ACC112 (cell line): ENCODE measurements at regions not wholly inside any gene's neighbourhood (a gene's known extent, or its start where the extent isn't known, plus 50 kb on each side); places are given as distances from the start of the nearest gene placed in this dataset.
"Not testable (repeated sequence)": the region's sequence is repeated elsewhere in the genome, so short reads cannot be mapped to it uniquely, and the experiment has no call there.

Experiments used
- H2AFZ ChIP-seq: fragments of 200-600 bp; sonication (generic); one replicate; pipeline ENCODE4 v1.6.0; 2017; ENCODE audit warnings: antibody characterized with exemption, low read length; ENCODE audit not compliant: unreplicated experiment
- H3K27ac ChIP-seq: fragments of 200-600 bp; sonication (generic); 2 replicates; pipeline ENCODE4 v1.5.1; 2014; ENCODE audit warnings: low read depth, mild to moderate bottlenecking, antibody characterized with exemption, low read length, moderate library complexity
- H3K27me3 ChIP-seq: fragments of 200-600 bp; sonication (generic); 2 replicates; pipeline ENCODE4 v1.6.1; 2014; ENCODE audit warnings: mild to moderate bottlenecking, antibody characterized with exemption, low read length, moderate library complexity, mixed read lengths; ENCODE audit not compliant: insufficient read depth
- H3K36me3 ChIP-seq: fragments of 200-600 bp; sonication (generic); 2 replicates; pipeline ENCODE4 v1.6.1; 2016; ENCODE audit warnings: mild to moderate bottlenecking, antibody characterized with exemption, low read length, moderate library complexity, mixed read lengths; ENCODE audit not compliant: insufficient read depth
- H3K4me1 ChIP-seq: fragments of 200-600 bp; sonication (generic); one replicate; pipeline ENCODE4 v1.6.1; 2016; ENCODE audit warnings: low read length, mixed read lengths; ENCODE audit not compliant: insufficient read depth, unreplicated experiment, control insufficient read depth
- H3K4me3 ChIP-seq: fragments of 200-600 bp; sonication (generic); 2 replicates; pipeline ENCODE4 v1.5.1; 2014; ENCODE audit warnings: mild to moderate bottlenecking, low read depth, low read length
- H3K79me2 ChIP-seq: fragments of 200-600 bp; sonication (generic); one replicate; pipeline ENCODE4 v1.6.0; 2016; ENCODE audit warnings: low read length; ENCODE audit not compliant: control insufficient read depth, unreplicated experiment, insufficient read depth

GRCh38 chr3:26108846-26109489 is 319.1 kb downstream of the OXSM start:
- H3K36me3 ChIP-seq, result no peaks in the 10 kb centered on the region
- H3K4me3 ChIP-seq, result no peak overlapping the region
- H3K27me3 ChIP-seq, result no peaks in the 10 kb centered on the region
- no peaks in the 10 kb centered on the region for H3K4me1 ChIP-seq
- H3K79me2 ChIP-seq, result no peaks in the 10 kb centered on the region
- H2AFZ ChIP-seq, result no peak overlapping the region
- no peak overlapping the region for H3K27ac ChIP-seq

GRCh38 chr3:26114851-26115250 is 325.0 kb downstream of the OXSM start:
- no peaks in the 10 kb centered on the region for H3K27me3 ChIP-seq
- no peak overlapping the region for H3K27ac ChIP-seq

GRCh38 chr3:26118165-26118564 is 328.3 kb downstream of the OXSM start:
- Histone ChIP-seq H3K27me3 (no peaks in the 10 kb centered on the region), H3K79me2 (no peaks in the 10 kb centered on the region), H3K36me3 (no peaks in the 10 kb centered on the region), H3K4me1 (no peaks in the 10 kb centered on the region), H3K4me3 (no peak overlapping the region), H3K27ac (no peak overlapping the region), H2AFZ (no peak overlapping the region)

More at GRCh38 chr3:26114851-26115250, 325.0 kb downstream of the OXSM start:
- no peaks in the 10 kb centered on the region for H3K36me3 ChIP-seq
- H3K79me2 ChIP-seq, result no peaks in the 10 kb centered on the region
- no peaks in the 10 kb centered on the region for H3K4me1 ChIP-seq
- H2AFZ ChIP-seq, result no peak overlapping the region
- H3K4me3 ChIP-seq, result no peak overlapping the region

- H3K4me1 ChIP-seq, result no peaks in the 10 kb centered on the region
- no peak overlapping the region for H2AFZ ChIP-seq
- no peak overlapping the region for H3K4me3 ChIP-seq
- no peaks in the 10 kb centered on the region for H3K36me3 ChIP-seq
- H3K79me2 ChIP-seq, result no peaks in the 10 kb centered on the region
- no peak overlapping the region for H3K27ac ChIP-seq
- H3K27me3 ChIP-seq, result no peaks in the 10 kb centered on the region
Measured at GRCh38 chr3:26132942-26133341, 343.1 kb downstream of the OXSM start.

GRCh38 chr3:26141296-26141695 is 351.4 kb downstream of the OXSM start:
- no peak overlapping the region for H2AFZ ChIP-seq
- H3K27me3 ChIP-seq, result no peaks in the 10 kb centered on the region

GRCh38 chr3:26145769-26146168 is 355.9 kb downstream of the OXSM start:
- no peak overlapping the region for H3K4me3 ChIP-seq
- H3K27me3 ChIP-seq, result no peaks in the 10 kb centered on the region
- H2AFZ ChIP-seq, result no peak overlapping the region
- no peaks in the 10 kb centered on the region for H3K36me3 ChIP-seq
- H3K4me1 ChIP-seq, result no peaks in the 10 kb centered on the region
- H3K27ac ChIP-seq, result no peak overlapping the region
- no peaks in the 10 kb centered on the region for H3K79me2 ChIP-seq

More at GRCh38 chr3:26141296-26141695, 351.4 kb downstream of the OXSM start:
- Histone ChIP-seq H3K4me1 (no peaks in the 10 kb centered on the region), H3K79me2 (no peaks in the 10 kb centered on the region), H3K27ac (no peak overlapping the region), H3K4me3 (no peak overlapping the region), H3K36me3 (no peaks in the 10 kb centered on the region)

- not testable (repeated sequence) for H2AFZ ChIP-seq, H3K27me3 ChIP-seq, H3K27ac ChIP-seq, H3K4me3 ChIP-seq, H3K79me2 ChIP-seq, H3K36me3 ChIP-seq, H3K4me1 ChIP-seq
Measured at GRCh38 chr3:26157428-26157827, 367.5 kb downstream of the OXSM start.

DNA sequence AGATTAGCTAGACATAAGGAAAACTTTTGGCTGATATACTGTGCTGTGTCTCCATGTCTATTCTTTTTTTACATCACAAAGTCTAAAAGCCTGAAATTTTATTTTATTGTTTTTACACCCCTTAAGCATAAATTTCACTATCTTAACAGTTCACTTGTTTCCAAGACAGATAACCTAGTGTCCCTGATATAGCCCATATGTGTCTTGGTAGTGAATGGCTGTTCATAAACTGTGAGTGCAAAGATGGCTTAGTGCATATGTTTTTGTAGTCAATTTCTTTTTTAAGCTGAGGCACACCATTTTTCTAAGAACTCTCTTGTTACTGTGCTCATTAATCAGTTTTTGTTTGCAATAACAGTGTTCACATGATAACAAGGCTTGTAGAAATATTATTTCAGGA is 381.1 kb downstream of the OXSM start:
- no peaks in the 10 kb centered on the region for H3K79me2 ChIP-seq
- H3K4me3 ChIP-seq, result no peak overlapping the region
- H3K36me3 ChIP-seq, result no peaks in the 10 kb centered on the region
- no peak overlapping the region for H3K27ac ChIP-seq
- H3K4me1 ChIP-seq, result no peaks in the 10 kb centered on the region
- H2AFZ ChIP-seq, result no peak overlapping the region
- H3K27me3 ChIP-seq, result no peaks in the 10 kb centered on the region

DNA sequence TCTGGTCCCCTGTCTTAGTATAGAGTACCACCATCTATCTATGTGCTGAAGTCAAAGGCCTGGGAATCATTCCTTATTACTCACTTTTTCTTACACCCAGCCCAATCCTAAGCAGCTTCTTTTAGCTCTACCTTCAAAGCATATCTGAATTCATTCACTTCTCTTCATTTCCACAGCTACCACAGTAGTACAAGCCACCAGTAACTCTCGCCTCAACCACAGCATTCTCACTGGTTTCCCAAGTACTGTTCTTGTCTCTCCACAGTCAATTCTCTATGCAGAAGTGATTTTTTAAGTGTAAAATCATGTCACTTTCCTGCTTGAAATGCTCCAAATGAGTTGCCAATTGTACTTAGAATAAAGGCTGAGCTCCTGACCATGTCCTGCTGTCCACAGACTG is 401.7 kb downstream of the OXSM start:
- H3K36me3 ChIP-seq, result no peaks in the 10 kb centered on the region
- H3K4me1 ChIP-seq, result no peaks in the 10 kb centered on the region
- H3K4me3 ChIP-seq, result no peak overlapping the region
- no peaks in the 10 kb centered on the region for H3K79me2 ChIP-seq
- no peak overlapping the region for H3K27ac ChIP-seq
- no peaks in the 10 kb centered on the region for H3K27me3 ChIP-seq
- H2AFZ ChIP-seq, result no peak overlapping the region

- H3K79me2 ChIP-seq, result no peaks in the 10 kb centered on the region
- no peak overlapping the region for H3K27ac ChIP-seq
- H3K27me3 ChIP-seq, result no peaks in the 10 kb centered on the region
- no peak overlapping the region for H3K4me3 ChIP-seq
- no peak overlapping the region for H2AFZ ChIP-seq
- no peaks in the 10 kb centered on the region for H3K36me3 ChIP-seq
- no peaks in the 10 kb centered on the region for H3K4me1 ChIP-seq
Measured at GRCh38 chr3:26193558-26193957, 403.7 kb downstream of the OXSM start.

GRCh38 chr3:26196781-26197180 is 406.9 kb downstream of the OXSM start:
- no peaks in the 10 kb centered on the region for H3K27me3 ChIP-seq
- H2AFZ ChIP-seq, result no peak overlapping the region
- H3K36me3 ChIP-seq, result no peaks in the 10 kb centered on the region
- no peaks in the 10 kb centered on the region for H3K79me2 ChIP-seq
- no peak overlapping the region for H3K27ac ChIP-seq
- H3K4me1 ChIP-seq, result no peaks in the 10 kb centered on the region
- H3K4me3 ChIP-seq, result no peak overlapping the region
